ENCODE measurements at regions not wholly inside any gene's neighbourhood (a gene's known extent, or its start where the extent isn't known, plus 50 kb on each side); places are given as distances from the start of the nearest gene placed in this dataset.
A peak's percentile ranks its signal among the peaks of the same experiment; 100 is the strongest.

GRCh38 chr10:65341323-65341925 lies 1584.4 kb upstream of the LRRTM3 start:
- H3K4me3 ChIP-seq (ENCODE audit: low read depth, low read length) = no peak overlapping the region
- no peak for TF ChIP-seq CTCF (IDR thresholded peaks at IDR 0.05; ENCODE audit: insufficient read depth, low read depth, low read length)
- peak; percentile 83 for DNase-seq (ENCODE audit: low read depth)

- no peak for TF ChIP-seq CTCF (IDR thresholded peaks at IDR 0.05; ENCODE audit: insufficient read depth, low read depth, low read length)
- no peak for DNase-seq (ENCODE audit: low read depth)
- no peak overlapping the region for H3K4me3 ChIP-seq (ENCODE audit: low read depth, low read length)
Measured at GRCh38 chr10:65342245-65342644, 1583.6 kb upstream of the LRRTM3 start.

- H3K4me3 ChIP-seq (ENCODE audit: low read depth, low read length) = no peak overlapping the region
- no peak for DNase-seq (ENCODE audit: low read depth)
- no peak for TF ChIP-seq CTCF (IDR thresholded peaks at IDR 0.05; ENCODE audit: insufficient read depth, low read depth, low read length)
Measured at GRCh38 chr10:65346466-65346865, 1579.4 kb upstream of the LRRTM3 start.

GRCh38 chr10:65348637-65349036 lies 1577.2 kb upstream of the LRRTM3 start:
- H3K4me3 ChIP-seq (ENCODE audit: low read depth, low read length) = no peak overlapping the region
- TF ChIP-seq CTCF (IDR thresholded peaks at IDR 0.05; ENCODE audit: insufficient read depth, low read depth, low read length) = no peak
- DNase-seq (ENCODE audit: low read depth) = no peak

GRCh38 chr10:65350611-65351010 lies 1575.2 kb upstream of the LRRTM3 start:
- no peak for TF ChIP-seq CTCF (IDR thresholded peaks at IDR 0.05; ENCODE audit: insufficient read depth, low read depth, low read length)
- peak; percentile 77 for DNase-seq (ENCODE audit: low read depth)
- H3K4me3 ChIP-seq (ENCODE audit: low read depth, low read length) = no peak overlapping the region

GRCh38 chr10:65355141-65355680 lies 1570.6 kb upstream of the LRRTM3 start:
- no peak for TF ChIP-seq CTCF (IDR thresholded peaks at IDR 0.05; ENCODE audit: insufficient read depth, low read depth, low read length)
- DNase-seq (ENCODE audit: low read depth) = no peak
- no peak overlapping the region for H3K4me3 ChIP-seq (ENCODE audit: low read depth, low read length)

- peak; percentile 68 for TF ChIP-seq CTCF (IDR thresholded peaks at IDR 0.05; ENCODE audit: insufficient read depth, low read depth, low read length)
- peak; percentile 30 for DNase-seq (ENCODE audit: low read depth)
- H3K4me3 ChIP-seq (ENCODE audit: low read depth, low read length) = no peak overlapping the region
Measured at GRCh38 chr10:65358565-65358964, 1567.3 kb upstream of the LRRTM3 start.
